K562 (cell line): ENCODE measurements at regions not wholly inside any gene's neighbourhood (a gene's known extent, or its start where the extent isn't known, plus 50 kb on each side); places are given as distances from the start of the nearest gene placed in this dataset.

ENCODE experiments used
- ATAC-seq: fragments of 200-7000 bp; cut with Tn5 transposase; 3 replicates; pipeline ENCODE4 v1.9.1; 2020; ENCODE audit warnings: moderate library complexity
- BruUV-seq: library from RNA; stranded (reverse); fragments of 400-500 nt; replicated peaks from 2 replicates; lab custom pipeline; 2021; lab: Mats Ljungman, UMichigan
- CTCF ChIA-PET: fragments of 300-600 bp; formaldehyde crosslinking; extraction: SDS; loops from one replicate; lab custom pipeline; 2021; ENCODE audit warnings: low intra/inter-chr PET ratio; lab: Yijun Ruan, JAX
- POLR2A ChIA-PET: fragments of 300-600, 350-650 bp; sonication (Branson Sonifier 250); formaldehyde crosslinking; extraction: SDS; loops from one replicate; lab custom pipeline; 2021; ENCODE audit warnings: antibody characterized with exemption, inconsistent platforms; lab: Yijun Ruan, JAX
- DNase-seq, 4 experiments: peaks; one replicate each; pipeline versions ENCODE4 v3.0.0 to v3.0.0-alpha.2; 2011 to 2018; ENCODE audit warnings: low spot score in 3 of 4, mixed read lengths in 3 of 4; ENCODE audit errors: extremely low read depth in 1 of 4
- FAIRE-seq: peaks from 2 replicates; lab custom pipeline; 2011; peaks lifted over from hg19 to GRCh38; lab: Jason Lieb, UNC
- H2AFZ ChIP-seq: 2 replicates; pipeline ENCODE4 v1.6.0; 2011; ENCODE audit warnings: low read depth, low read length, control low read depth, inconsistent platforms
- H3K27ac ChIP-seq: fragments of 200-600 bp; 3 replicates; pipeline ENCODE4 v1.8.0; 2011; ENCODE audit warnings: low read depth, mild to moderate bottlenecking, control low read depth, inconsistent platforms, low read length, moderate library complexity, mixed read lengths; ENCODE audit errors: extremely low read depth
- H3K27me3 ChIP-seq, 2 experiments: fragments of 300-600 bp in 1 of 2; 2 replicates in 1 of 2; 3 replicates in 1 of 2; pipeline versions ENCODE4 v1.6.0 to v1.8.0; 2011; ENCODE audit warnings: inconsistent platforms in 2 of 2, low read length in 2 of 2, mild to moderate bottlenecking in 1 of 2, mixed read lengths in 1 of 2, moderate library complexity in 1 of 2; ENCODE audit not compliant: control insufficient read depth in 2 of 2, insufficient read depth in 2 of 2
- H3K36me3 ChIP-seq: fragments of 300-600 bp; 3 replicates; pipeline ENCODE4 v1.8.0; 2011; ENCODE audit warnings: mild to moderate bottlenecking, low read length, inconsistent platforms; ENCODE audit not compliant: control insufficient read depth, insufficient read depth
- H3K4me1 ChIP-seq, 2 experiments: fragments of 200-600 bp in 1 of 2; replicated peaks in 1 of 2; 2 replicates in 1 of 2; 3 replicates in 1 of 2; pipeline versions ENCODE4 v1.5.1 to v1.8.0; 2011; ENCODE audit warnings: inconsistent platforms in 2 of 2, low read length in 2 of 2, mild to moderate bottlenecking in 1 of 2, mixed read lengths in 1 of 2, moderate library complexity in 1 of 2; ENCODE audit not compliant: control insufficient read depth in 2 of 2, insufficient read depth in 2 of 2
- H3K4me2 ChIP-seq: 2 replicates; pipeline ENCODE4 v1.6.1; 2011; ENCODE audit warnings: low read length, control low read depth, inconsistent platforms, mixed read lengths; ENCODE audit not compliant: insufficient read depth
- H3K4me3 ChIP-seq: fragments of 200-600 bp; sonication (generic), shearing (Covaris generic); 2 replicates; pipeline ENCODE4 v1.5.1; 2016; ENCODE audit warnings: control low read depth, inconsistent platforms
- H3K79me2 ChIP-seq: fragments of 200-600 bp; 3 replicates; pipeline ENCODE4 v1.8.0; 2011; ENCODE audit warnings: low read length, inconsistent platforms; ENCODE audit not compliant: control insufficient read depth, insufficient read depth
- H3K9ac ChIP-seq, 2 experiments: 2 replicates each; pipeline versions ENCODE4 v1.6.0 to v1.6.1; 2011; ENCODE audit warnings: low read depth in 2 of 2, low read length in 2 of 2, control low read depth in 1 of 2, inconsistent platforms in 1 of 2, mild to moderate bottlenecking in 1 of 2, mixed read lengths in 1 of 2; ENCODE audit not compliant: insufficient read depth in 1 of 2
- H3K9me1 ChIP-seq: one replicate; pipeline ENCODE4 v1.6.0; 2011; ENCODE audit warnings: inconsistent platforms, mild to moderate bottlenecking, low read length, moderate library complexity; ENCODE audit not compliant: control insufficient read depth, insufficient read depth
- H3K9me3 ChIP-seq: replicated peaks from 2 replicates; pipeline ENCODE4 v1.5.1; 2011; ENCODE audit warnings: low read depth, low read length, inconsistent platforms; ENCODE audit not compliant: control insufficient read depth, insufficient read depth
- H4K20me1 ChIP-seq: replicated peaks from 2 replicates; pipeline ENCODE4 v1.6.1; 2011; ENCODE audit warnings: low read length, inconsistent platforms, mixed read lengths; ENCODE audit not compliant: control insufficient read depth, insufficient read depth
- ATF2 ChIP-seq: sonication (generic); formaldehyde crosslinking; IDR thresholded peaks from 2 replicates; pipeline ENCODE4 v1.8.1; 2022; ENCODE audit warnings: missing genetic modification reagents
- CLOCK ChIP-seq: fragments of 250-450 bp; sonication (Bioruptor Pico); IDR thresholded peaks from 2 replicates; pipeline ENCODE4 v1.4.0; 2020; ENCODE audit warnings: mild to moderate bottlenecking, moderate library complexity, borderline replicate concordance
- MITF ChIP-seq: IDR thresholded peaks from 2 replicates; pipeline ENCODE4 v1.6.1; 2014; ENCODE audit warnings: antibody characterized with exemption
- ZBTB40 ChIP-seq, 2 experiments: fragments of 450-650 bp in 1 of 2; sonication (generic) in 1 of 2; formaldehyde crosslinking in 1 of 2; IDR thresholded peaks; 2 replicates each; pipeline versions ENCODE4 v1.7.1 to v1.9.0; 2016 to 2022; ENCODE audit warnings: inconsistent platforms in 1 of 2, mild to moderate bottlenecking in 1 of 2, missing genetic modification reagents in 1 of 2
- ZNF707 ChIP-seq: fragments of 250-450 bp; sonication (Bioruptor Pico); conservative IDR thresholded peaks from 2 replicates; pipeline ENCODE4 v1.8.0; 2022; ENCODE audit warnings: inconsistent platforms, mild to moderate bottlenecking, moderate library complexity
- WGBS: fragments of 100-300 bp; shearing (Covaris generic); methylation state at CpG from one replicate; pipeline ENCODE4 v1.1.6; 2016; ENCODE audit warnings: low coverage, mixed read lengths; ENCODE audit not compliant: insufficient coverage; ENCODE audit errors: missing lambda C conversion rate; 5-methylcytosine and 5-hydroxymethylcytosine counted together
- in situ Hi-C: fragments of 300-500 bp; cut with MboI; formaldehyde crosslinking; loops from 4 replicates; pipeline ENCODE4 v1.15.0; 2018; ENCODE audit warnings: inconsistent platforms, mixed read lengths
- intact Hi-C: fragments of 100-400 bp; cut with micrococcal nuclease; formaldehyde crosslinking; loops from 2 replicates; pipeline ENCODE4 v1.14.2; 2022

GRCh38 chr6:40108736-40109135 lies 174.5 kb upstream of the MOCS1 start (continued):
- TF ChIP-seq CLOCK (CRISPR knock-in tag): no peak

- BruUV-seq: no TSS peak
- ATAC-seq (no peak), FAIRE-seq (no peak), DNase-seq (no peak)
- intact Hi-C loops (no loop called here), in situ Hi-C loops (no loop called here)
- Histone ChIP-seq H3K27me3 (no peaks in the 10 kb centered on the region), H3K9me1 (no peaks in the 10 kb centered on the region), H3K9ac (no peak overlapping the region), H3K36me3 (no peaks in the 10 kb centered on the region), H3K9me3 (no peaks in the 10 kb centered on the region), H3K4me2 (no peak overlapping the region), H3K4me1 (no peaks in the 10 kb centered on the region), H3K79me2 (no peaks in the 10 kb centered on the region), H3K4me3 (no peak overlapping the region), H3K27ac (no peak overlapping the region), H2AFZ (no peak overlapping the region), H4K20me1 (no peaks in the 10 kb centered on the region)
- WGBS: 0% methylated on average over 2 of the region's 2 CpGs
- POLR2A ChIA-PET: no interaction called here
- CTCF ChIA-PET: no interaction called here
- TF ChIP-seq ATF2 (CRISPR knock-in tag) (no peak), MITF (no peak), ZBTB40 (IDR thresholded peaks at IDR 0.05) (no peak), ZBTB40 (CRISPR knock-in tag; IDR thresholded peaks at IDR 0.05) (no peak), ZNF707 (no peak)
Observed at GRCh38 chr6:40106840-40107239, 172.6 kb upstream of the MOCS1 start.
